PC-3 (cell line): ENCODE measurements at regions not wholly inside any gene's neighbourhood (a gene's known extent, or its start where the extent isn't known, plus 50 kb on each side); places are given as distances from the start of the nearest gene placed in this dataset.

Source experiments
- CTCF ChIP-seq: fragments of 300-600 bp; sonication (generic); conservative IDR thresholded peaks from 2 replicates; pipeline ENCODE4 v1.5.1; 2017; ENCODE audit warnings: antibody characterized with exemption, low read depth, mild to moderate bottlenecking, low read length
- EZH2 ChIP-seq: fragments of 300-600 bp; sonication (generic); IDR thresholded peaks from one replicate; pipeline ENCODE4 v1.6.1; 2017; ENCODE audit warnings: antibody characterized with exemption, mild to moderate bottlenecking, low read length; ENCODE audit not compliant: unreplicated experiment

DNA sequence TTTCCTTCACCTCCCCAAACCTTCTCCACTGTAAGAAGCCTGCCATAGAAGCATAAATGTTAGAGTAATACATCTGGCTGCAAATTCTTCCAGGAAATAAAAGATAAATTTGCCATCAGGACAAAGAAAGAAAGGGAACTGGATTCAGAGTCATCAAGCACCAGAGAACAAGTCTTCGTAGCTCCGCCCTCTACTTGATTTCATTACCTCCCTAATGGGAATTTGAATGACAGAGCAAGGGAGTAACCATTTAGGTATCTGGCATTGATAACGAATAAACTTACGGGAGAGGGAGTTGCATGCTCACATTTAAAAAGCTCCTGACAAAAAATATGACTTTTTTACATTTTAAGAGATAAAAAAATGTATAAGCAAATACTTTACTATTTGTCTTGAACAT is 263.4 kb downstream of the NEBL start:
- TF ChIP-seq CTCF (no peak), EZH2 (no peak)
